ENCODE measurements at regions not wholly inside any gene's neighbourhood (a gene's known extent, or its start where the extent isn't known, plus 50 kb on each side); places are given as distances from the start of the nearest gene placed in this dataset.

DNA sequence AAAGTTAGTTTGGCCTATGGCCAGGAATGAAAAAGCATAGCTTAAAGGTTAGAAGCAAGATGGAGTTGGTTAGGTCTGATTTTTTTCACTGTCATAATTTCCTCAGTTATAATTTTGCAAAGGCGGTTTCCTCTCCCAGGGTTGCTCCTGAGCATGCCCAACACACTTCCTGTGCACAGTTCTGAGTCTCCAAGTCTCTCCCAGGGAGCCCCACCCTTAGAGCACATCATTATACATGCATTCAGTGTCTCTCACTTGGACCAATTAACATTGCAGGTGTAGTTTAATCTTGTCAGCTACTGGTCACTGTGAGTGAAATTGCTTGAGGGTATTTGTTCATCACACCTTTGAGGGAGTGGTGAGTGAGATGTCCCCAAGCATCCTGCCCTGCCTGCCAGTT, 96.0 kb upstream of the ATP10A start:
- no peak for DNase-seq (ENCODE audit: low read depth in 3 of 3)

- DNase-seq (ENCODE audit: low read depth in 3 of 3): no peak
Observed at GRCh38 chr15:25955628-25956027, 92.5 kb upstream of the ATP10A start.

DNA sequence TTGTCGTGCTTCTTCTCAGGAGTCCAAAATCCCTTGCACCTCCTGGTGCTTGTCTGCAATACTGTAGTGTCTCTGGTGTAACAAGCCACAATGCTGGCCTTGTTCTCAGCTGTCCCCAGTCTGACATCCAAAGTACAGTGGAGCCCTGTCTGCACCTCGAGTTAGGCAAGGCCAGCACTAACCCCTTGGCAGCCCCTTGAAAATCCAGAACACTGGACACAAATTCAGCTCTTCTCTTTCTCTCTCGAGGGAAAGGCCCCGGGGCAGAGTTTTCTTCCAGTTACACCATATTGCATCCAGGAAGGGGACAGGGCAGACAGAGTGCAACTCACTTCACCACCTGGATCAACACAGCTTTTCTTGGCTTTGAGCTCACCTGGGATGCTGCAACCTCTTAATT, 91.3 kb upstream of the ATP10A start:
- DNase-seq (ENCODE audit: low read depth in 3 of 3): no peak

DNA sequence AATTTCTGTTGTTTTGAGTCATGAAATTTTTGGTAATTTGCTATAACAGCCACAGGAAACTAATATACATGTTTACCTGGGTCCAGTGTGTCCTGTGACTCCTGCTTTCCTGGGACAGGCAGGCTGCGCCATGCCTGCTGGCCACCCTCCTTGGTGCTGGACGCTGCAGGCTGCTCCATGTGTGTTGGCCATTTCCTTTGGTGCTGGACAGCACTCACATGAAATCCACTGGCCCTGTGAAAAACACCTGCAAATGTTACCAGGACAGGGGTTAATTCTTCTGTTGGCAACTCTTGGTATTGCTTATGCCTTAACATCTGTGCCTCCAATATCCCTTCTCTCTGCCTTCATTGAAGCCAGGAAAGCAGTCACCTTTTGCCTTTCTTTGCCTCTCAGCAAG, 86.9 kb upstream of the ATP10A start:
- DNase-seq (ENCODE audit: low read depth in 3 of 3): no peak

- no peak for DNase-seq (ENCODE audit: low read depth in 3 of 3)
Observed at GRCh38 chr15:25947323-25948314, 84.5 kb upstream of the ATP10A start.

GRCh38 chr15:25946241-25946805, 83.2 kb upstream of the ATP10A start:
- no peak for DNase-seq (ENCODE audit: low read depth in 3 of 3)

DNA sequence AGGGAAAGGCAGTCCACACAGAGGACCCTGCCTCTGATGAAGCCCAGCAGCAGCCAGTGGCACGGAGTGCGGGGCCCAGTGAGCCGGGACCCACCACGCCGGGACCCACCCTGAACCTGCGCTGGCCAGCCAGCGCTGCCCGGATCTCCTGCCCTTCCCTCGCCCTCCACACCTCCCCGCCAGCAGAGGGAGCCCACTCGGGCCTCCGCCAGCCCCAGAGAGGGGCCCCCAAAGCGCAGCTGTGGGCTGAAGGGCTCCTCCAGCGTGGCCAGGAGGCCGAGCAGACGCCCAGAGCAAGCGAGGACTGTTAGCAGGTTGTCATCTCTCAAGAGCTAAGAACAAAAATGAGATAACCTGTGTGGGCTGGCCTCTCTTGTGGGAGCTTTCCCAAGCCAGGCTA, 81.3 kb upstream of the ATP10A start:
- no peak for DNase-seq (ENCODE audit: low read depth in 3 of 3)

DNA sequence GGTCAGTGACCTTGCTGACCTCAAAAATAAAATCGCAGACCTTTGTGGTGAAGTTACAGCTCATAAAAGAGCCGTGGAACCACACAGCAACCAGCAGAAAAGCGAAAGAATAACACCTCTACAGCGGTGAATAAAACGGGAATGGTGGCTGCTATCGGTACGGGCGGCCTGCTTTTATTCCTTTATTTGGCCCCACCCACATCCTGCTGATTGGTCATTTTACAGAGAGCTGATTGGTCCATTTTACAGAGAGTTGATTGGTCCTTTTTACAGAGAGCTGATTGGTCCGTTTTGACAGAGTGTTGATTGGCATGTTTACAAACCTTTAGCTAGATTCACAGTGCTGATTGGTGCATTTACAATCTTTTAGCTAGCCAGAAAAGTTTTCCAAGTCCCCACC, 80.7 kb upstream of the ATP10A start:
- no peak for DNase-seq (ENCODE audit: low read depth in 3 of 3)

GRCh38 chr15:25939122-25939521, 76.0 kb upstream of the ATP10A start:
- no peak for DNase-seq (ENCODE audit: low read depth in 3 of 3)

DNA sequence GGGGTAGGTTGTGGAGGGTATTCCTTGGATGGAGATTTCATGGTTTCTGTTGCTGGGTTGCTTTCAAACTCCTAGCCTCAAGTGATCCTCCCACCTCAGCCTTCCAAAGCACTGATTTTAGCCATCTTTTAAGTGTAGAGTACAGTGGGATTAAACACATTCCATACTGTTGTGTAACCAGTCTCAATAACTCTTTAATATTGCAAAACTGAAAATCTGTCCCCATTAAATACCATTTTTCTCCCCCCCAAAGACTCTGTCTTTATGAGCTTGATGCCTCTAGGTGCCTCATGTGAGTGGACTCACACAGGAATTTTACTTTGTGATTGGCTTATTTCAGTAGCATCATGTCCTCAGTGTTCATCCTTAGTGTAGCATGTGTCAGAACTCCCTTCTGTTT, 74.7 kb upstream of the ATP10A start:
- no peak for DNase-seq (ENCODE audit: low read depth in 3 of 3)

DNA sequence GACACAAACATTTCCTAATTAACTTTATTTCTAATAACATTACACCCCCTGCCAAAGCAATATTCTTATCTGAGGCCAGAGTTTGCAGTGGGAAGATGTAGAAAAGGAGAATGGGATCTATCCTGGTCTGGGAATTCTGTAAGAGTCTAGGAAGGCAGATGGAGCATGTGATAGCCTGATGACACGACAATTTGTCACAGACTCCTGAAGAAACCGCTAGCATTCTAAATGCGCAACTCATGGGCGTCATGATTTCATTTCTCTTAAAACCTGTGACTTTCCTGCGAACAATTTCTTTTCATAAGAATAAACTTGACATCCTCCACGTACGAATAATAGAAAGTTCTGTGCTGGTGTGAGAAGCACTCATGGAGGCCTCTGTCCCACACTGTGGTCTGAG, 72.9 kb upstream of the ATP10A start:
- no peak for DNase-seq (ENCODE audit: low read depth in 3 of 3)

- peak; percentile 36 to 67 (median 41) for DNase-seq (ENCODE audit: low read depth in 3 of 3)
Observed at GRCh38 chr15:25933456-25934158, 70.5 kb upstream of the ATP10A start.

DNA sequence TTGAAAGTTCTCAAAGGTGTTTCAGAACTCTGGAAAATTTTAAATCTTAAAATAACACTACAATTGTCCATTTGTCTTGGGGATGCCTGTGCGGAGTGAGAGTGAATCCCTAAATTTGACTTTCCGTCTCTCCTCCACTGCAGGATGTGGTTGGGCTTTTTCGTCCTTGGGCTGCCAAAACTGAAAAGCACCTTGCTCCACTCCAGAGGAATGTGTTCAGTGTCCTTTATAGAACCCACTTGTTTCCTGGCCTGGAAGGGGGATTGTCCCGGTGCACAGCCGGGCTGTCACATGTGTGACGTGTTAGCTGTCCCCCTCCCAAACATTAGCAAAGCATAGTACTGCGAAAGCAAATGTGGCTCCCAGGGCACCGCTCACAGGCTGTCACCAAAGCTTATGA, 69.6 kb upstream of the ATP10A start:
- DNase-seq (ENCODE audit: low read depth in 3 of 3): no peak

DNA sequence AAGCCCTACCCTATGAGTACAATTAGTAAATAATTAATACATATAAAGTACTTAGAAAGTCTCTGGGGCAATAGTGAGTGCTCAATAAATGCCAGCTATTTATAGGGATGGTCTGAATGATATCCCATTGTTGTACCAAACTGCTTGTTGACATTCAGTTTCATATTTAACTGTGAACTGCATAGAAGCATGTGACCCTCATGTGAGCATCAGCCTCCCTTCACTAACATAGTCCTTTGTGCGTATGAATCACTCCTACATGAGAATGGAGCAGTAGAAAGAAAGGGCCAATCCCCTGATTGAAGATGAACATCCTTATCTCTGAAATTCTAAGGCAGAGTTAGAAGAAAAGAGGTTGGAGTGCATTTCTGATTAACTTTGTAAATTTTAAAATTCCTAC, 68.7 kb upstream of the ATP10A start:
- no peak for DNase-seq (ENCODE audit: low read depth in 3 of 3)

DNA sequence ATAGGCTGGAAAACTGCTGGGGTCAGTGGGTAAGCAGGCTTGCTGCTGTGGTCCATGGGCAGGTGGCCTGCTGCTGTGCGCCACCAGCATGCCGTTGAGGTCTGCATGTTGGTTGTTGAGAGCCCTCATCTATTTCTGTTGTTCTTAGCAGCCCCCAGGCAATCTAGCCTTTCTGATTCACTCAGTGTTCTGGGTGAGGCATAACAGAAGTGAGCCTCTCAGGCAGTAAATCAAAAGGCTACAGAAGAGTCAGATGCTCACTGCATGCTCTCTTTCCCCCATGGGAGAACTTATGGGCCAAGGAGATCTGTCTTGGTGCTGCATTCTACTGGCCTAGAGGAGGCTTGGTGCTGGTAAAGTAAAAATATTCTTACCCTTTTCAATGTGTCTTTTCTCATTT, 67.8 kb upstream of the ATP10A start:
- no peak for DNase-seq (ENCODE audit: low read depth in 3 of 3)
